Skeletal muscle satellite cell (primary cell): ENCODE measurements at regions not wholly inside any gene's neighbourhood (a gene's known extent, or its start where the extent isn't known, plus 50 kb on each side); places are given as distances from the start of the nearest gene placed in this dataset.
A peak's percentile ranks its signal among the peaks of the same experiment; 100 is the strongest.

ENCODE experiments used
- H3K27me3 ChIP-seq: 2 replicates; pipeline ENCODE4 v1.7.0; 2013; ENCODE audit warnings: low read length; ENCODE audit not compliant: control insufficient read depth, insufficient read depth
- H3K36me3 ChIP-seq: 2 replicates; pipeline ENCODE4 v1.7.0; 2013; ENCODE audit warnings: mild to moderate bottlenecking, control low read depth, low read length; ENCODE audit not compliant: insufficient read depth
- H3K4me1 ChIP-seq: 2 replicates; pipeline ENCODE4 v1.7.0; 2013; ENCODE audit warnings: low read length; ENCODE audit not compliant: control insufficient read depth, insufficient read depth
- H3K4me2 ChIP-seq: 2 replicates; pipeline ENCODE4 v1.7.0; 2013; ENCODE audit warnings: mild to moderate bottlenecking, low read length
- H3K4me3 ChIP-seq: 2 replicates; pipeline ENCODE4 v1.7.0; 2013; ENCODE audit warnings: low read length
- H3K9ac ChIP-seq: 2 replicates; pipeline ENCODE4 v1.7.0; 2013; ENCODE audit warnings: mild to moderate bottlenecking, low read depth, low read length, moderate library complexity
- H3K9me3 ChIP-seq: replicated peaks from 2 replicates; pipeline ENCODE4 v1.7.0; 2013; ENCODE audit warnings: mild to moderate bottlenecking, control low read depth, low read length

GRCh38 chr6:56374841-56375369 lies 127.5 kb upstream of the COL21A1 start:
- no peaks in the 10 kb centered on the region for H3K27me3 ChIP-seq
- peak overlapping the region; percentile 18 for H3K4me3 ChIP-seq
- H3K9ac ChIP-seq = no peak overlapping the region
- peaks cover 24% of the 10 kb centered on the region for H3K4me1 ChIP-seq
- no peaks in the 10 kb centered on the region for H3K36me3 ChIP-seq
- H3K4me2 ChIP-seq = peak overlapping the region; percentile 18
- no peaks in the 10 kb centered on the region for H3K9me3 ChIP-seq

GRCh38 chr6:56372406-56372995 lies 125.1 kb upstream of the COL21A1 start:
- H3K9me3 ChIP-seq = no peaks in the 10 kb centered on the region
- no peaks in the 10 kb centered on the region for H3K27me3 ChIP-seq
- H3K9ac ChIP-seq = no peak overlapping the region
- no peak overlapping the region for H3K4me2 ChIP-seq
- peaks cover 34% of the 10 kb centered on the region for H3K4me1 ChIP-seq
- no peaks in the 10 kb centered on the region for H3K36me3 ChIP-seq
- no peak overlapping the region for H3K4me3 ChIP-seq

- Histone ChIP-seq H3K4me1 (peaks cover 34% of the 10 kb centered on the region), H3K4me3 (peak overlapping the region; percentile 51), H3K4me2 (peak overlapping the region; percentile 82), H3K36me3 (no peaks in the 10 kb centered on the region), H3K27me3 (no peaks in the 10 kb centered on the region), H3K9ac (peak overlapping the region; percentile 55), H3K9me3 (no peaks in the 10 kb centered on the region)
These were observed 123.3 kb upstream of the COL21A1 start for GRCh38 chr6:56370561-56371211.

GRCh38 chr6:56370127-56370540 lies 122.8 kb upstream of the COL21A1 start:
- H3K27me3 ChIP-seq = no peaks in the 10 kb centered on the region
- H3K4me2 ChIP-seq = peak overlapping the region; percentile 82
- peaks cover 36% of the 10 kb centered on the region for H3K4me1 ChIP-seq
- peak overlapping the region; percentile 55 for H3K9ac ChIP-seq
- no peaks in the 10 kb centered on the region for H3K9me3 ChIP-seq
- H3K4me3 ChIP-seq = peak overlapping the region; percentile 51
- H3K36me3 ChIP-seq = no peaks in the 10 kb centered on the region

GRCh38 chr6:56368491-56368890 lies 121.1 kb upstream of the COL21A1 start:
- no peaks in the 10 kb centered on the region for H3K36me3 ChIP-seq
- H3K4me2 ChIP-seq = no peak overlapping the region
- H3K9me3 ChIP-seq = no peaks in the 10 kb centered on the region
- H3K4me1 ChIP-seq = peaks cover 42% of the 10 kb centered on the region
- H3K9ac ChIP-seq = no peak overlapping the region
- no peaks in the 10 kb centered on the region for H3K27me3 ChIP-seq
- H3K4me3 ChIP-seq = no peak overlapping the region

GRCh38 chr6:56366141-56366852 lies 118.9 kb upstream of the COL21A1 start:
- Histone ChIP-seq H3K4me2 (no peak overlapping the region), H3K4me3 (no peak overlapping the region), H3K9ac (no peak overlapping the region), H3K9me3 (no peaks in the 10 kb centered on the region), H3K36me3 (no peaks in the 10 kb centered on the region), H3K27me3 (no peaks in the 10 kb centered on the region), H3K4me1 (peaks cover 39% of the 10 kb centered on the region)

- Histone ChIP-seq H3K9ac (no peak overlapping the region), H3K4me3 (no peak overlapping the region), H3K4me2 (peak overlapping the region; percentile 27), H3K36me3 (no peaks in the 10 kb centered on the region), H3K27me3 (no peaks in the 10 kb centered on the region), H3K9me3 (no peaks in the 10 kb centered on the region), H3K4me1 (peaks cover 25% of the 10 kb centered on the region)
These were observed 117.5 kb upstream of the COL21A1 start for GRCh38 chr6:56364827-56365339.

- Histone ChIP-seq H3K27me3 (no peaks in the 10 kb centered on the region), H3K9me3 (no peaks in the 10 kb centered on the region), H3K4me2 (peak overlapping the region; percentile 10), H3K36me3 (no peaks in the 10 kb centered on the region), H3K4me3 (no peak overlapping the region), H3K4me1 (peaks cover 21% of the 10 kb centered on the region), H3K9ac (no peak overlapping the region)
These were observed 117.0 kb upstream of the COL21A1 start for GRCh38 chr6:56364431-56364826.

GRCh38 chr6:56363796-56364430 lies 116.5 kb upstream of the COL21A1 start:
- no peak overlapping the region for H3K4me2 ChIP-seq
- no peaks in the 10 kb centered on the region for H3K9me3 ChIP-seq
- H3K9ac ChIP-seq = no peak overlapping the region
- no peaks in the 10 kb centered on the region for H3K36me3 ChIP-seq
- H3K4me1 ChIP-seq = peaks cover 21% of the 10 kb centered on the region
- H3K4me3 ChIP-seq = no peak overlapping the region
- H3K27me3 ChIP-seq = no peaks in the 10 kb centered on the region

GRCh38 chr6:56361812-56362211 lies 114.4 kb upstream of the COL21A1 start:
- Histone ChIP-seq H3K9me3 (no peaks in the 10 kb centered on the region), H3K9ac (no peak overlapping the region), H3K27me3 (no peaks in the 10 kb centered on the region), H3K4me1 (peaks cover 27% of the 10 kb centered on the region), H3K36me3 (no peaks in the 10 kb centered on the region), H3K4me2 (no peak overlapping the region), H3K4me3 (no peak overlapping the region)

- Histone ChIP-seq H3K4me1 (peaks cover 23% of the 10 kb centered on the region), H3K27me3 (no peaks in the 10 kb centered on the region), H3K9ac (no peak overlapping the region), H3K9me3 (no peaks in the 10 kb centered on the region), H3K4me3 (no peak overlapping the region), H3K36me3 (no peaks in the 10 kb centered on the region), H3K4me2 (no peak overlapping the region)
These were observed 112.0 kb upstream of the COL21A1 start for GRCh38 chr6:56359201-56359899.
